HEK293 (cell line): ENCODE measurements at regions not wholly inside any gene's neighbourhood (a gene's known extent, or its start where the extent isn't known, plus 50 kb on each side); places are given as distances from the start of the nearest gene placed in this dataset.

ENCODE experiments used
- CTCF ChIA-PET: fragments of 350-600 bp; formaldehyde crosslinking; extraction: SDS; loops from one replicate; lab custom pipeline; 2021; ENCODE audit warnings: antibody characterized with exemption; lab: Yijun Ruan, JAX
- POLR2A ChIA-PET: fragments of 300-600 bp; formaldehyde crosslinking; extraction: SDS; loops from one replicate; lab custom pipeline; 2020; ENCODE audit warnings: antibody characterized with exemption, inconsistent platforms; lab: Yijun Ruan, JAX
- H3K27ac ChIP-seq: fragments of 200-500 bp; sonication (Bioruptor generic); 2 replicates; pipeline ENCODE4 v1.5.1; 2014; ENCODE audit warnings: low read depth, low read length, control low read depth, inconsistent platforms; ENCODE audit errors: extremely low read depth
- H3K36me3 ChIP-seq, 2 experiments: fragments of 200-500 bp in 1 of 2; sonication (Bioruptor generic) in 1 of 2; 1 replicate in 1 of 2; 2 replicates in 1 of 2; pipeline ENCODE4 v1.5.1; 2014 to 2017; ENCODE audit warnings: inconsistent platforms in 2 of 2, low read length in 2 of 2; ENCODE audit not compliant: control insufficient read depth in 2 of 2, insufficient read depth in 1 of 2
- H3K4me1 ChIP-seq: fragments of 200-500 bp; sonication (Bioruptor generic); 2 replicates; pipeline ENCODE4 v1.5.1; 2014; ENCODE audit warnings: mild to moderate bottlenecking, low read length, inconsistent platforms; ENCODE audit not compliant: control insufficient read depth, insufficient read depth
- H3K4me3 ChIP-seq: 2 replicates; pipeline ENCODE4 v1.5.1; 2011; ENCODE audit warnings: low read depth, mild to moderate bottlenecking, control low read depth, low read length, moderate library complexity
- H3K9me3 ChIP-seq: fragments of 200-500 bp; sonication (Bioruptor generic); 2 replicates; pipeline ENCODE4 v1.5.1; 2014; ENCODE audit warnings: low read depth, low read length, inconsistent platforms; ENCODE audit not compliant: control insufficient read depth, insufficient read depth
- AEBP2 ChIP-seq: fragments of 450-650 bp; formaldehyde crosslinking; IDR thresholded peaks from 2 replicates; pipeline ENCODE4 v1.5.1; 2016; ENCODE audit warnings: missing biosample characterization, missing genetic modification characterization, borderline replicate concordance
- GFI1B ChIP-seq: fragments of 450-650 bp; formaldehyde crosslinking; IDR thresholded peaks from 2 replicates; pipeline ENCODE4 v1.5.1; 2016; ENCODE audit warnings: missing biosample characterization, missing genetic modification characterization
- GLIS2 ChIP-seq: fragments of 450-650 bp; formaldehyde crosslinking; IDR thresholded peaks from 2 replicates; pipeline ENCODE4 v1.5.1; 2016; ENCODE audit warnings: missing biosample characterization, missing genetic modification characterization
- HOXC10 ChIP-seq: sonication (generic); formaldehyde crosslinking; IDR thresholded peaks from 2 replicates; pipeline ENCODE4 v1.8.1; 2023; ENCODE audit warnings: mild to moderate bottlenecking, missing genetic modification reagents
- HOXD13 ChIP-seq: sonication (generic); formaldehyde crosslinking; IDR thresholded peaks from 2 replicates; pipeline ENCODE4 v1.8.0; 2022; ENCODE audit warnings: missing genetic modification reagents, borderline replicate concordance
- KLF8 ChIP-seq: fragments of 450-650 bp; formaldehyde crosslinking; IDR thresholded peaks from 2 replicates; pipeline ENCODE4 v1.5.1; 2016; ENCODE audit warnings: missing biosample characterization, missing genetic modification characterization
- MZF1 ChIP-seq: fragments of 450-650 bp; formaldehyde crosslinking; IDR thresholded peaks from 2 replicates; pipeline ENCODE4 v1.5.1; 2017; ENCODE audit warnings: missing biosample characterization, missing genetic modification characterization, borderline replicate concordance
- PRDM10 ChIP-seq: fragments of 450-650 bp; formaldehyde crosslinking; IDR thresholded peaks from 2 replicates; pipeline ENCODE4 v1.5.1; 2016; ENCODE audit warnings: missing biosample characterization, missing genetic modification characterization
- SP3 ChIP-seq: fragments of 450-650 bp; formaldehyde crosslinking; IDR thresholded peaks from 2 replicates; pipeline ENCODE4 v1.5.1; 2016; ENCODE audit warnings: missing biosample characterization, missing genetic modification characterization
- TSHZ1 ChIP-seq: fragments of 450-650 bp; formaldehyde crosslinking; IDR thresholded peaks from 2 replicates; pipeline ENCODE4 v1.5.1; 2016; ENCODE audit warnings: missing biosample characterization, missing genetic modification characterization, borderline replicate concordance
- ZBTB1 ChIP-seq: fragments of 450-650 bp; formaldehyde crosslinking; IDR thresholded peaks from 2 replicates; pipeline ENCODE4 v1.5.1; 2016; ENCODE audit warnings: missing biosample characterization, missing genetic modification characterization
- ZBTB21 ChIP-seq: fragments of 450-650 bp; formaldehyde crosslinking; IDR thresholded peaks from 2 replicates; pipeline ENCODE4 v1.5.1; 2017; ENCODE audit warnings: missing biosample characterization, missing genetic modification characterization
- ZFHX2 ChIP-seq: fragments of 450-650 bp; formaldehyde crosslinking; conservative IDR thresholded peaks from 2 replicates; pipeline ENCODE4 v1.5.1; 2016; ENCODE audit warnings: missing biosample characterization, missing genetic modification characterization
- ZIC2 ChIP-seq: fragments of 450-650 bp; formaldehyde crosslinking; IDR thresholded peaks from 2 replicates; pipeline ENCODE4 v1.5.1; 2016; ENCODE audit warnings: missing biosample characterization, missing genetic modification characterization
- ZNF133 ChIP-seq: fragments of 450-650 bp; formaldehyde crosslinking; IDR thresholded peaks from 2 replicates; pipeline ENCODE4 v1.5.1; 2016; ENCODE audit warnings: missing biosample characterization, missing genetic modification characterization
- ZNF169 ChIP-seq: fragments of 450-650 bp; formaldehyde crosslinking; IDR thresholded peaks from 2 replicates; pipeline ENCODE4 v1.5.1; 2016; ENCODE audit warnings: missing biosample characterization, missing genetic modification characterization
- ZNF184 ChIP-seq: fragments of 450-650 bp; IDR thresholded peaks from 2 replicates; pipeline ENCODE4 v1.5.1; 2018; ENCODE audit warnings: missing biosample characterization, mild to moderate bottlenecking, missing genetic modification characterization
- ZNF311 ChIP-seq: fragments of 450-650 bp; formaldehyde crosslinking; IDR thresholded peaks from 2 replicates; pipeline ENCODE4 v1.5.1; 2017; ENCODE audit warnings: missing biosample characterization, missing genetic modification characterization, borderline replicate concordance
- ZNF416 ChIP-seq: fragments of 450-650 bp; formaldehyde crosslinking; IDR thresholded peaks from 2 replicates; pipeline ENCODE4 v1.5.1; 2016; ENCODE audit warnings: missing biosample characterization, missing genetic modification characterization
- ZNF48 ChIP-seq: fragments of 450-650 bp; formaldehyde crosslinking; IDR thresholded peaks from 2 replicates; pipeline ENCODE4 v1.5.1; 2016; ENCODE audit warnings: missing biosample characterization, missing genetic modification characterization
- ZNF555 ChIP-seq: fragments of 450-650 bp; formaldehyde crosslinking; conservative IDR thresholded peaks from 2 replicates; pipeline ENCODE4 v1.5.1; 2017; ENCODE audit warnings: missing biosample characterization, mild to moderate bottlenecking, missing genetic modification characterization, inconsistent platforms
- ZNF626 ChIP-seq: fragments of 450-650 bp; sonication (Bioruptor Pico); formaldehyde crosslinking; IDR thresholded peaks from 2 replicates; pipeline ENCODE4 v1.5.1; 2018; ENCODE audit warnings: missing biosample characterization, missing genetic modification characterization, inconsistent platforms
- ZNF660 ChIP-seq: fragments of 450-650 bp; IDR thresholded peaks from 2 replicates; pipeline ENCODE4 v1.5.1; 2018; ENCODE audit warnings: missing biosample characterization, mild to moderate bottlenecking, missing genetic modification characterization
- ZNF664 ChIP-seq: fragments of 450-650 bp; formaldehyde crosslinking; IDR thresholded peaks from 2 replicates; pipeline ENCODE4 v1.5.1; 2016; ENCODE audit warnings: missing biosample characterization, missing genetic modification characterization
- ZNF670 ChIP-seq: fragments of 450-650 bp; formaldehyde crosslinking; IDR thresholded peaks from 2 replicates; pipeline ENCODE4 v1.5.1; 2016; ENCODE audit warnings: missing biosample characterization, missing genetic modification characterization, low read depth
- ZNF785 ChIP-seq: fragments of 450-650 bp; formaldehyde crosslinking; IDR thresholded peaks from 2 replicates; pipeline ENCODE4 v1.5.1; 2016; ENCODE audit warnings: missing biosample characterization, missing genetic modification characterization
- ZNF791 ChIP-seq: fragments of 450-650 bp; formaldehyde crosslinking; IDR thresholded peaks from 2 replicates; pipeline ENCODE4 v1.5.1; 2016; ENCODE audit warnings: missing biosample characterization, missing genetic modification characterization
- ZSCAN16 ChIP-seq: fragments of 450-650 bp; formaldehyde crosslinking; IDR thresholded peaks from 2 replicates; pipeline ENCODE4 v1.5.1; 2016; ENCODE audit warnings: missing biosample characterization, missing genetic modification characterization
- ZSCAN30 ChIP-seq: fragments of 450-650 bp; IDR thresholded peaks from 2 replicates; pipeline ENCODE4 v1.5.1; 2018; ENCODE audit warnings: missing biosample characterization, mild to moderate bottlenecking, missing genetic modification characterization, moderate library complexity

- Histone ChIP-seq H3K4me1 (no peaks in the 10 kb centered on the region), H3K27ac (no peak overlapping the region), H3K9me3 (no peaks in the 10 kb centered on the region), H3K36me3 (no peaks in the 10 kb centered on the region), H3K4me3 (no peak overlapping the region)
- ChIA-PET CTCF (interaction anchor here (0.6 to 0.8 kb wide), 3 partner anchors 16 to 855 kb away, joined by 3 read pairs; a partner anchor contains a TSS), POLR2A (interaction anchor here (1.6 to 2.6 kb wide), 2 partner anchors 45 to 49 kb away, joined by 3 to 7 read pairs; no protein-coding TSS in a partner anchor)
- TF ChIP-seq SP3 (tag by site-specific recombination) (no peak), ZNF133 (tag by site-specific recombination) (no peak), ZSCAN16 (tag by site-specific recombination) (no peak), ZNF184 (no peak), MZF1 (tag by site-specific recombination) (no peak), ZSCAN30 (tag by site-specific recombination) (no peak), TSHZ1 (tag by site-specific recombination) (no peak), ZNF791 (tag by site-specific recombination) (no peak), ZNF626 (tag by site-specific recombination) (no peak), ZIC2 (tag by site-specific recombination) (no peak), ZBTB1 (tag by site-specific recombination) (no peak), ZNF660 (no peak), ZNF311 (tag by site-specific recombination) (no peak), ZNF48 (no peak), GFI1B (tag by site-specific recombination) (no peak), PRDM10 (tag by site-specific recombination) (no peak)
Observed at GRCh38 chr6:27593861-27594260, 121.0 kb upstream of the ZNF184 start.

- Histone ChIP-seq H3K4me3 (peak overlapping the region; percentile 16), H3K27ac (no peak overlapping the region), H3K4me1 (no peaks in the 10 kb centered on the region), H3K9me3 (no peaks in the 10 kb centered on the region), H3K36me3 (no peaks in the 10 kb centered on the region)
- POLR2A ChIA-PET = interaction anchor here (0.6 to 2.6 kb wide), 5 partner anchors 9 to 121 kb away, joined by 3 to 12 read pairs (median 5); partner anchors contain the start of gene ZNF184
- CTCF ChIA-PET = interaction anchor here (0.6 to 0.9 kb wide), 3 partner anchors 16 to 214 kb away, joined by 3 read pairs; a partner anchor contains a TSS
- TF ChIP-seq ZFHX2 (tag by site-specific recombination) = no peak
- no peak for TF ChIP-seq HOXC10 (CRISPR knock-in tag)
- TF ChIP-seq GLIS2 (tag by site-specific recombination) = no peak
- no peak for TF ChIP-seq ZNF664 (tag by site-specific recombination)
- no peak for TF ChIP-seq ZNF785
- no peak for TF ChIP-seq ZSCAN30 (tag by site-specific recombination)
- no peak for TF ChIP-seq ZNF416 (tag by site-specific recombination)
- no peak for TF ChIP-seq KLF8 (tag by site-specific recombination)
- no peak for TF ChIP-seq ZBTB21 (tag by site-specific recombination)
- no peak for TF ChIP-seq ZNF555 (tag by site-specific recombination)
- no peak for TF ChIP-seq ZNF169 (tag by site-specific recombination)
- TF ChIP-seq AEBP2 (tag by site-specific recombination) = no peak
- TF ChIP-seq GFI1B (tag by site-specific recombination) = no peak
- no peak for TF ChIP-seq HOXD13 (CRISPR knock-in tag)
- TF ChIP-seq ZNF670 (tag by site-specific recombination) = no peak
Observed at GRCh38 chr6:27593200-27593818, 120.4 kb upstream of the ZNF184 start.
